Adipocyte (in vitro differentiated cells): ENCODE measurements at regions not wholly inside any gene's neighbourhood (a gene's known extent, or its start where the extent isn't known, plus 50 kb on each side); places are given as distances from the start of the nearest gene placed in this dataset.

Source experiments
- DNase-seq: peaks from one replicate; pipeline ENCODE4 v3.0.0-alpha.2; 2015; ENCODE audit warnings: low read depth
- H3K27me3 ChIP-seq: replicated peaks from 2 replicates; pipeline ENCODE4 v1.7.0; 2013; ENCODE audit warnings: mild to moderate bottlenecking, low read length, moderate library complexity; ENCODE audit not compliant: control insufficient read depth, insufficient read depth
- H3K36me3 ChIP-seq: 2 replicates; pipeline ENCODE4 v1.7.0; 2013; ENCODE audit warnings: low read length, mild to moderate bottlenecking, moderate library complexity; ENCODE audit not compliant: control insufficient read depth, insufficient read depth, severe bottlenecking
- H3K4me1 ChIP-seq: 2 replicates; pipeline ENCODE4 v1.7.0; 2013; ENCODE audit warnings: mild to moderate bottlenecking, low read length, moderate library complexity; ENCODE audit not compliant: control insufficient read depth, insufficient read depth
- H3K4me3 ChIP-seq: 2 replicates; pipeline ENCODE4 v1.7.0; 2013; ENCODE audit warnings: mild to moderate bottlenecking, low read length, moderate library complexity
- H3K9ac ChIP-seq: 2 replicates; pipeline ENCODE4 v1.7.0; 2013; ENCODE audit warnings: mild to moderate bottlenecking, low read length, moderate library complexity
- H3K9me3 ChIP-seq: 2 replicates; pipeline ENCODE4 v1.7.0; 2013; ENCODE audit warnings: mild to moderate bottlenecking, low read length, moderate library complexity; ENCODE audit not compliant: control insufficient read depth

- Histone ChIP-seq H3K36me3 (no peaks in the 10 kb centered on the region), H3K4me1 (peaks cover 17% of the 10 kb centered on the region), H3K9me3 (no peaks in the 10 kb centered on the region), H3K27me3 (no peaks in the 10 kb centered on the region), H3K4me3 (no peak overlapping the region), H3K9ac (no peak overlapping the region)
- no peak for DNase-seq
Measured at GRCh38 chr2:191614759-191615158, 63.2 kb upstream of the NABP1 start.

GRCh38 chr2:191615596-191615995 lies 62.3 kb upstream of the NABP1 start:
- Histone ChIP-seq H3K27me3 (no peaks in the 10 kb centered on the region), H3K9me3 (no peaks in the 10 kb centered on the region), H3K4me3 (no peak overlapping the region), H3K36me3 (no peaks in the 10 kb centered on the region), H3K4me1 (peaks cover 17% of the 10 kb centered on the region), H3K9ac (no peak overlapping the region)
- DNase-seq: no peak

GRCh38 chr2:191617575-191617974 lies 60.4 kb upstream of the NABP1 start:
- H3K4me1 ChIP-seq: peaks cover 7% of the 10 kb centered on the region
- no peak overlapping the region for H3K9ac ChIP-seq
- H3K27me3 ChIP-seq: no peaks in the 10 kb centered on the region
- H3K36me3 ChIP-seq: no peaks in the 10 kb centered on the region
- DNase-seq: no peak
- H3K9me3 ChIP-seq: no peaks in the 10 kb centered on the region
- H3K4me3 ChIP-seq: no peak overlapping the region

GRCh38 chr2:191618046-191618780 lies 59.7 kb upstream of the NABP1 start:
- no peaks in the 10 kb centered on the region for H3K27me3 ChIP-seq
- no peak overlapping the region for H3K4me3 ChIP-seq
- DNase-seq: no peak
- no peaks in the 10 kb centered on the region for H3K36me3 ChIP-seq
- peaks cover 4% of the 10 kb centered on the region for H3K4me1 ChIP-seq
- H3K9me3 ChIP-seq: no peaks in the 10 kb centered on the region
- no peak overlapping the region for H3K9ac ChIP-seq

GRCh38 chr2:191618786-191619185 lies 59.1 kb upstream of the NABP1 start:
- no peaks in the 10 kb centered on the region for H3K27me3 ChIP-seq
- no peak overlapping the region for H3K9ac ChIP-seq
- H3K4me3 ChIP-seq: no peak overlapping the region
- no peaks in the 10 kb centered on the region for H3K9me3 ChIP-seq
- H3K4me1 ChIP-seq: peaks cover 4% of the 10 kb centered on the region
- H3K36me3 ChIP-seq: no peaks in the 10 kb centered on the region
- no peak for DNase-seq

- Histone ChIP-seq H3K9me3 (no peaks in the 10 kb centered on the region), H3K4me1 (no peaks in the 10 kb centered on the region), H3K27me3 (no peaks in the 10 kb centered on the region), H3K36me3 (no peaks in the 10 kb centered on the region), H3K9ac (no peak overlapping the region), H3K4me3 (no peak overlapping the region)
- DNase-seq: peak; percentile 56
Measured at GRCh38 chr2:191620144-191620543, 57.8 kb upstream of the NABP1 start.

GRCh38 chr2:191622374-191623320 lies 55.3 kb upstream of the NABP1 start:
- DNase-seq: no peak
- Histone ChIP-seq H3K4me1 (peaks cover 12% of the 10 kb centered on the region), H3K27me3 (no peaks in the 10 kb centered on the region), H3K4me3 (no peak overlapping the region), H3K9ac (no peak overlapping the region), H3K9me3 (no peaks in the 10 kb centered on the region), H3K36me3 (no peaks in the 10 kb centered on the region)

- no peak for DNase-seq
- Histone ChIP-seq H3K27me3 (no peaks in the 10 kb centered on the region), H3K9me3 (no peaks in the 10 kb centered on the region), H3K9ac (no peak overlapping the region), H3K4me3 (no peak overlapping the region), H3K36me3 (no peaks in the 10 kb centered on the region), H3K4me1 (peaks cover 17% of the 10 kb centered on the region)
Measured at GRCh38 chr2:191625016-191625415, 52.9 kb upstream of the NABP1 start.

GRCh38 chr2:191625446-191625845 lies 52.5 kb upstream of the NABP1 start:
- Histone ChIP-seq H3K4me1 (peaks cover 21% of the 10 kb centered on the region), H3K4me3 (no peak overlapping the region), H3K9me3 (no peaks in the 10 kb centered on the region), H3K27me3 (no peaks in the 10 kb centered on the region), H3K9ac (no peak overlapping the region), H3K36me3 (no peaks in the 10 kb centered on the region)
- DNase-seq: no peak

GRCh38 chr2:191626497-191627151 lies 51.3 kb upstream of the NABP1 start:
- DNase-seq: peak; percentile 67
- Histone ChIP-seq H3K9me3 (no peaks in the 10 kb centered on the region), H3K36me3 (no peaks in the 10 kb centered on the region), H3K27me3 (no peaks in the 10 kb centered on the region), H3K4me3 (no peak overlapping the region), H3K9ac (no peak overlapping the region), H3K4me1 (peaks cover 31% of the 10 kb centered on the region)

GRCh38 chr2:191627518-191627917 lies 50.4 kb upstream of the NABP1 start:
- DNase-seq: no peak
- peaks cover 37% of the 10 kb centered on the region for H3K4me1 ChIP-seq

More at GRCh38 chr2:191627518-191627917, 50.4 kb upstream of the NABP1 start:
- H3K36me3 ChIP-seq: no peaks in the 10 kb centered on the region
- H3K4me3 ChIP-seq: no peak overlapping the region
- no peak overlapping the region for H3K9ac ChIP-seq
- no peaks in the 10 kb centered on the region for H3K9me3 ChIP-seq
- no peaks in the 10 kb centered on the region for H3K27me3 ChIP-seq
